A673 (cell line): ENCODE measurements at regions not wholly inside any gene's neighbourhood (a gene's known extent, or its start where the extent isn't known, plus 50 kb on each side); places are given as distances from the start of the nearest gene placed in this dataset.

ENCODE experiments used
- BruUV-seq: library from RNA; stranded (reverse); fragments of 400-500 nt; replicated peaks from 2 replicates; lab custom pipeline; 2021; lab: Mats Ljungman, UMichigan
- CTCF ChIA-PET: fragments of 300-600 bp; sonication (Branson Sonifier 250); formaldehyde crosslinking; loops from one replicate; lab custom pipeline; 2022; ENCODE audit warnings: antibody characterized with exemption; lab: Charles Lee
- POLR2A ChIA-PET: fragments of 300-600 bp; sonication (Branson Sonifier 250); formaldehyde crosslinking; loops from one replicate; lab custom pipeline; 2022; ENCODE audit warnings: antibody characterized with exemption; ENCODE audit not compliant: low non-redundant PET; lab: Charles Lee
- DNase-seq: peaks from one replicate; pipeline ENCODE4 v3.0.0-alpha.2; 2015; ENCODE audit warnings: low spot score
- H3K27ac ChIP-seq: fragments of 200-600 bp; sonication (generic); 2 replicates; pipeline ENCODE4 v1.5.1; 2016; ENCODE audit warnings: mixed run types, low read depth, mild to moderate bottlenecking, mixed read lengths, antibody characterized with exemption, low read length; ENCODE audit not compliant: poor library complexity, severe bottlenecking
- H3K27me3 ChIP-seq: fragments of 200-600 bp; sonication (generic); replicated peaks from 2 replicates; pipeline ENCODE4 v1.6.1; 2017; ENCODE audit warnings: mixed run types, low read depth, mild to moderate bottlenecking, mixed read lengths, antibody characterized with exemption, low read length; ENCODE audit not compliant: insufficient read depth, poor library complexity
- H3K36me3 ChIP-seq: fragments of 200-600 bp; sonication (generic); 2 replicates; pipeline ENCODE4 v1.6.1; 2016; ENCODE audit warnings: mixed run types, mild to moderate bottlenecking, mixed read lengths, antibody characterized with exemption, low read length; ENCODE audit not compliant: insufficient read depth, poor library complexity, severe bottlenecking
- H3K4me1 ChIP-seq: fragments of 200-600 bp; sonication (generic); 2 replicates; pipeline ENCODE4 v1.6.1; 2017; ENCODE audit warnings: mixed run types, mild to moderate bottlenecking, mixed read lengths, antibody characterized with exemption, low read length; ENCODE audit not compliant: insufficient read depth, poor library complexity, severe bottlenecking
- H3K4me3 ChIP-seq: fragments of 200-600 bp; sonication (generic); 2 replicates; pipeline ENCODE4 v1.5.1; 2016; ENCODE audit warnings: low read depth, mixed run types, mild to moderate bottlenecking, mixed read lengths, low read length; ENCODE audit not compliant: poor library complexity, severe bottlenecking
- H3K9me3 ChIP-seq: fragments of 200-600 bp; sonication (generic); 2 replicates; pipeline ENCODE4 v1.6.1; 2016; ENCODE audit warnings: mixed run types, low read depth, mild to moderate bottlenecking, mixed read lengths, antibody characterized with exemption, low read length; ENCODE audit not compliant: poor library complexity, severe bottlenecking
- CTCF ChIP-seq: fragments of 300-800, 200-600 bp; sonication (generic); conservative IDR thresholded peaks from 2 replicates; pipeline ENCODE4 v1.5.1; 2017; ENCODE audit warnings: low read depth, mild to moderate bottlenecking, antibody characterized with exemption, low read length, moderate library complexity, mixed read lengths
- EZH2 ChIP-seq: fragments of 200-600 bp; sonication (generic); IDR thresholded peaks from 2 replicates; pipeline ENCODE4 v1.6.1; 2017; ENCODE audit warnings: borderline replicate concordance, low read depth, mild to moderate bottlenecking, mixed read lengths, antibody characterized with exemption, low read length; ENCODE audit not compliant: poor library complexity, severe bottlenecking
- intact Hi-C: fragments of 100-400 bp; cut with micrococcal nuclease; formaldehyde crosslinking; loops from one replicate; pipeline ENCODE4 v1.10.0; 2022; ENCODE audit not compliant: unreplicated experiment

GRCh38 chr5:128838623-128839022 is 126.7 kb upstream of the SLC27A6 start:
- ChIA-PET POLR2A (no interaction called here), CTCF (no interaction called here)
- Histone ChIP-seq H3K36me3 (no peaks in the 10 kb centered on the region), H3K27me3 (no peaks in the 10 kb centered on the region), H3K4me1 (no peaks in the 10 kb centered on the region), H3K27ac (no peak overlapping the region), H3K9me3 (no peaks in the 10 kb centered on the region), H3K4me3 (no peak overlapping the region)
- no peak for TF ChIP-seq CTCF
- TF ChIP-seq EZH2, result no peak
- no peak for DNase-seq
- BruUV-seq, result no TSS peak
- intact Hi-C loops, result no loop called here

GRCh38 chr5:128842241-128842640 is 123.0 kb upstream of the SLC27A6 start:
- TF ChIP-seq EZH2 (no peak), CTCF (no peak)
- Histone ChIP-seq H3K27me3 (no peaks in the 10 kb centered on the region), H3K27ac (no peak overlapping the region), H3K4me3 (no peak overlapping the region), H3K9me3 (no peaks in the 10 kb centered on the region), H3K4me1 (no peaks in the 10 kb centered on the region), H3K36me3 (no peaks in the 10 kb centered on the region)
- DNase-seq, result no peak
- ChIA-PET POLR2A (no interaction called here), CTCF (no interaction called here)
- BruUV-seq, result no TSS peak
- intact Hi-C loops, result loop anchor here (5.0 to 10.0 kb wide), 3 partner anchors 175 to 1277 kb away; no protein-coding TSS in a partner anchor

GRCh38 chr5:128844354-128844923 is 120.8 kb upstream of the SLC27A6 start:
- no peaks in the 10 kb centered on the region for H3K4me1 ChIP-seq
- intact Hi-C loops, result loop anchor here (2.0 to 10.0 kb wide), 4 partner anchors 177 to 1280 kb away; no protein-coding TSS in a partner anchor
- no peaks in the 10 kb centered on the region for H3K27me3 ChIP-seq
- CTCF ChIA-PET, result no interaction called here
- H3K9me3 ChIP-seq, result peaks cover under 1% of the 10 kb centered on the region
- no TSS peak for BruUV-seq
- H3K36me3 ChIP-seq, result no peaks in the 10 kb centered on the region
- TF ChIP-seq CTCF, result peak; percentile 45
- TF ChIP-seq EZH2, result no peak
- no peak overlapping the region for H3K4me3 ChIP-seq
- POLR2A ChIA-PET, result no interaction called here
- peak; percentile 42 for DNase-seq
- no peak overlapping the region for H3K27ac ChIP-seq
